H9 (cell line): ENCODE measurements at regions not wholly inside any gene's neighbourhood (a gene's known extent, or its start where the extent isn't known, plus 50 kb on each side); places are given as distances from the start of the nearest gene placed in this dataset.

Experiments used
- DNase-seq: peaks from one replicate; pipeline ENCODE4 v3.0.0-alpha.2; 2017
- H2AFZ ChIP-seq: one replicate; pipeline ENCODE4 v1.6.1; 2013; ENCODE audit warnings: mild to moderate bottlenecking, low read length, control low read depth, moderate library complexity
- H2AK5ac ChIP-seq: 2 replicates; pipeline ENCODE4 v1.6.1; 2013; ENCODE audit warnings: low read length, control low read depth, mixed read lengths; ENCODE audit not compliant: insufficient read length
- H2BK120ac ChIP-seq: one replicate; pipeline ENCODE4 v1.6.1; 2013; ENCODE audit warnings: low read depth, mild to moderate bottlenecking, low read length, control low read depth, inconsistent platforms; ENCODE audit not compliant: poor library complexity, severe bottlenecking
- H2BK12ac ChIP-seq: 2 replicates; pipeline ENCODE4 v1.6.1; 2013; ENCODE audit warnings: low read length, control low read depth, mixed read lengths, low read depth; ENCODE audit not compliant: insufficient read length
- H2BK15ac ChIP-seq: 2 replicates; pipeline ENCODE4 v1.6.1; 2013; ENCODE audit warnings: low read depth, low read length, control low read depth
- H2BK20ac ChIP-seq: one replicate; pipeline ENCODE4 v1.6.1; 2013; ENCODE audit warnings: low read depth, mild to moderate bottlenecking, low read length, control low read depth, inconsistent platforms; ENCODE audit not compliant: poor library complexity, severe bottlenecking
- H2BK5ac ChIP-seq: 2 replicates; pipeline ENCODE4 v1.6.1; 2013; ENCODE audit warnings: low read length, control low read depth, mixed read lengths; ENCODE audit not compliant: insufficient read length
- H3K14ac ChIP-seq: 2 replicates; pipeline ENCODE4 v1.6.1; 2013; ENCODE audit warnings: low read length, control low read depth; ENCODE audit not compliant: insufficient read depth
- H3K18ac ChIP-seq: 2 replicates; pipeline ENCODE4 v1.6.1; 2013; ENCODE audit warnings: low read depth, mild to moderate bottlenecking, mixed read lengths, low read length, control low read depth; ENCODE audit not compliant: insufficient read length
- H3K23ac ChIP-seq: 2 replicates; pipeline ENCODE4 v1.6.1; 2013; ENCODE audit warnings: low read length, control low read depth, mixed read lengths, low read depth; ENCODE audit not compliant: insufficient read length
- H3K23me2 ChIP-seq: 2 replicates; pipeline ENCODE4 v1.6.1; 2013; ENCODE audit warnings: low read depth, mild to moderate bottlenecking, mixed read lengths, low read length, control low read depth; ENCODE audit not compliant: insufficient read length, poor library complexity, severe bottlenecking
- H3K27ac ChIP-seq: 2 replicates; pipeline ENCODE4 v1.5.1; 2013; ENCODE audit warnings: low read length, control low read depth, mixed read lengths, low read depth; ENCODE audit not compliant: insufficient read length
- H3K27me3 ChIP-seq: 2 replicates; pipeline ENCODE4 v1.6.1; 2013; ENCODE audit warnings: low read length, control low read depth, inconsistent platforms; ENCODE audit not compliant: insufficient read depth
- H3K4ac ChIP-seq: 2 replicates; pipeline ENCODE4 v1.6.1; 2013; ENCODE audit warnings: low read depth, mild to moderate bottlenecking, control low read depth, inconsistent platforms, low read length, moderate library complexity
- H3K4me1 ChIP-seq: 2 replicates; pipeline ENCODE4 v1.6.1; 2013; ENCODE audit warnings: low read length, control low read depth, inconsistent platforms; ENCODE audit not compliant: insufficient read depth
- H3K4me2 ChIP-seq: 2 replicates; pipeline ENCODE4 v1.6.1; 2013; ENCODE audit warnings: low read length, control low read depth, mixed read lengths; ENCODE audit not compliant: insufficient read length, insufficient read depth
- H3K56ac ChIP-seq: 2 replicates; pipeline ENCODE4 v1.6.1; 2013; ENCODE audit warnings: low read depth, mild to moderate bottlenecking, mixed read lengths, low read length, control low read depth; ENCODE audit not compliant: insufficient read length
- H3K79me1 ChIP-seq: 2 replicates; pipeline ENCODE4 v1.6.1; 2013; ENCODE audit warnings: low read depth, mild to moderate bottlenecking, moderate library complexity, low read length, control low read depth, inconsistent platforms; ENCODE audit not compliant: insufficient read depth, poor library complexity, severe bottlenecking
- H3K79me2 ChIP-seq: 2 replicates; pipeline ENCODE4 v1.6.1; 2013; ENCODE audit warnings: low read length, control low read depth, inconsistent platforms; ENCODE audit not compliant: insufficient read depth
- H3K9ac ChIP-seq: 2 replicates; pipeline ENCODE4 v1.6.1; 2013; ENCODE audit warnings: low read length, control low read depth, mixed read lengths; ENCODE audit not compliant: insufficient read length; ENCODE audit errors: extremely low read depth
- H3K9me3 ChIP-seq: one replicate; pipeline ENCODE4 v1.6.1; 2013; ENCODE audit warnings: low read depth, low read length, inconsistent platforms; ENCODE audit not compliant: control insufficient read depth
- H3T11ph ChIP-seq: one replicate; pipeline ENCODE4 v1.6.1; 2013; ENCODE audit warnings: mild to moderate bottlenecking, low read length, control low read depth, inconsistent platforms
- H4K20me1 ChIP-seq: one replicate; pipeline ENCODE4 v1.6.1; 2013; ENCODE audit not compliant: control insufficient read depth, insufficient read length, insufficient read depth
- H4K5ac ChIP-seq: 2 replicates; pipeline ENCODE4 v1.6.1; 2013; ENCODE audit warnings: low read depth, mild to moderate bottlenecking, mixed read lengths, low read length, control low read depth; ENCODE audit not compliant: insufficient read length
- H4K8ac ChIP-seq: replicated peaks from 2 replicates; pipeline ENCODE4 v1.6.1; 2013; ENCODE audit warnings: low read length, control low read depth, mixed read lengths, low read depth; ENCODE audit not compliant: insufficient read length
- H4K91ac ChIP-seq: 2 replicates; pipeline ENCODE4 v1.6.1; 2013; ENCODE audit warnings: low read depth, mild to moderate bottlenecking, moderate library complexity, mixed read lengths, low read length, control low read depth; ENCODE audit not compliant: insufficient read length
- H3K27ac Mint-ChIP-seq, 3 experiments: 2 replicates in 2 of 3; 3 replicates in 1 of 3; pipeline ENCODE4 v1.8.0; 2020 to 2021; ENCODE audit warnings: mixed read lengths in 3 of 3, mild to moderate bottlenecking in 1 of 3, moderate library complexity in 1 of 3
- H3K27me3 Mint-ChIP-seq: 2 replicates; pipeline ENCODE4 v1.8.0; 2021; ENCODE audit warnings: low read depth, mild to moderate bottlenecking, moderate library complexity, mixed read lengths
- H3K36me3 Mint-ChIP-seq, 3 experiments: 2 replicates in 2 of 3; 3 replicates in 1 of 3; pipeline ENCODE4 v1.8.0; 2020 to 2021; ENCODE audit warnings: low read depth in 3 of 3, mixed read lengths in 3 of 3; ENCODE audit not compliant: insufficient read depth in 1 of 3
- H3K4me1 Mint-ChIP-seq, 2 experiments: 2 replicates each; pipeline ENCODE4 v1.8.0; 2020; ENCODE audit warnings: mixed read lengths in 2 of 2
- H3K4me3 Mint-ChIP-seq, 2 experiments: 2 replicates in 1 of 2; 3 replicates in 1 of 2; pipeline ENCODE4 v1.8.0; 2020 to 2021; ENCODE audit warnings: mild to moderate bottlenecking in 2 of 2, mixed read lengths in 2 of 2, moderate library complexity in 1 of 2
- H3K9me3 Mint-ChIP-seq, 2 experiments: 2 replicates in 1 of 2; 3 replicates in 1 of 2; pipeline ENCODE4 v1.8.0; 2020; ENCODE audit warnings: mild to moderate bottlenecking in 2 of 2, mixed read lengths in 2 of 2, moderate library complexity in 1 of 2
- CTCF ChIP-seq: fragments of 200-600 bp; sonication (generic); conservative IDR thresholded peaks from 3 replicates; pipeline ENCODE4 v1.8.0; 2021; ENCODE audit warnings: antibody characterized with exemption, mild to moderate bottlenecking
- WGBS: extraction: QIAGEN DNeasy Blood & Tissue Kit; methylation state at CpG from one replicate; pipeline ENCODE4 v1.1.7; 2013; ENCODE audit warnings: missing lambda C conversion rate, low lambda C conversion rate, mixed read lengths; ENCODE audit not compliant: insufficient read length; ENCODE audit errors: extremely low coverage; 5-methylcytosine and 5-hydroxymethylcytosine counted together

GRCh38 chr12:30012816-30013450 is 229.2 kb upstream of the TMTC1 start:
- TF ChIP-seq CTCF = peak; percentile 53; the same call in 2 of the 3 replicates
- no CpG with 5 or more reads among the region's 6 CpGs for WGBS
- Histone ChIP-seq H3K56ac (no peak overlapping the region), H2BK15ac (no peak overlapping the region), H4K20me1 (no peaks in the 10 kb centered on the region), H4K91ac (no peak overlapping the region), H4K8ac (no peak overlapping the region), H3K79me1 (no peaks in the 10 kb centered on the region), H3K27me3 (no peaks in the 10 kb centered on the region), H3K23ac (no peak overlapping the region), H3K14ac (no peak overlapping the region), H3K79me2 (no peaks in the 10 kb centered on the region), H2BK20ac (no peak overlapping the region), H2BK120ac (no peak overlapping the region), H3K9ac (no peak overlapping the region), H3K9me3 (no peaks in the 10 kb centered on the region), H3K23me2 (no peaks in the 10 kb centered on the region), H2BK12ac (no peak overlapping the region), H2BK5ac (no peak overlapping the region), H4K5ac (no peak overlapping the region), H3K4ac (no peak overlapping the region), H3K4me1 (no peaks in the 10 kb centered on the region; the same call in 1 of the 2 replicates), H3T11ph (no peak overlapping the region), H2AK5ac (no peak overlapping the region), H2AFZ (no peak overlapping the region), H3K27ac (no peak overlapping the region), H3K4me2 (no peak overlapping the region), H3K18ac (no peak overlapping the region)
- DNase-seq = peak; percentile 72
- Mint-ChIP-seq H3K9me3 (no peaks in the 10 kb centered on the region), H3K27ac (no peak overlapping the region), H3K4me1 (peaks cover 2 to 4% of the 10 kb centered on the region in 2 experiments; a peak in 2 of 4 replicates), H3K36me3 (no peaks in the 10 kb centered on the region), H3K4me3 (no peak overlapping the region), H3K27me3 (no peaks in the 10 kb centered on the region)
